ENCODE measurements at regions not wholly inside any gene's neighbourhood (a gene's known extent, or its start where the extent isn't known, plus 50 kb on each side); places are given as distances from the start of the nearest gene placed in this dataset.

DNA sequence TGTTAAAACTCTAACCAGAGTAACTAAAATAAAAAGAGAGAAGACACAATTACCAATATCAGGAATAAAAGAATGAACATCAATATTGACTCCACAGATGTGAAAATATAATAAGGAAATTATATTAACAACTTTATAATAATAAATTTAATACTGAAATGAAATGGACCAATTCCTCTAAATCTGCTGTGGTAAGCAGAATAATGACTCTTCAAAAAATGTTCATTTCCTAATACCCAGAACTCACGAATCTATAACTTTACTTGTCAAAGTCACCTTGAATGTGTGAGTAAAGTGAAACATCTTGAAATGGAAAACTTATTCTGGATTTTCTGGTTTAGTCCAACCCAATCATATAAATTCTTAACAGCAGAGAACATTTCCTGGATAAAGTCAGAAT, 1391.1 kb downstream of the FAM133A start:
- TF ChIP-seq, protein P1, sequence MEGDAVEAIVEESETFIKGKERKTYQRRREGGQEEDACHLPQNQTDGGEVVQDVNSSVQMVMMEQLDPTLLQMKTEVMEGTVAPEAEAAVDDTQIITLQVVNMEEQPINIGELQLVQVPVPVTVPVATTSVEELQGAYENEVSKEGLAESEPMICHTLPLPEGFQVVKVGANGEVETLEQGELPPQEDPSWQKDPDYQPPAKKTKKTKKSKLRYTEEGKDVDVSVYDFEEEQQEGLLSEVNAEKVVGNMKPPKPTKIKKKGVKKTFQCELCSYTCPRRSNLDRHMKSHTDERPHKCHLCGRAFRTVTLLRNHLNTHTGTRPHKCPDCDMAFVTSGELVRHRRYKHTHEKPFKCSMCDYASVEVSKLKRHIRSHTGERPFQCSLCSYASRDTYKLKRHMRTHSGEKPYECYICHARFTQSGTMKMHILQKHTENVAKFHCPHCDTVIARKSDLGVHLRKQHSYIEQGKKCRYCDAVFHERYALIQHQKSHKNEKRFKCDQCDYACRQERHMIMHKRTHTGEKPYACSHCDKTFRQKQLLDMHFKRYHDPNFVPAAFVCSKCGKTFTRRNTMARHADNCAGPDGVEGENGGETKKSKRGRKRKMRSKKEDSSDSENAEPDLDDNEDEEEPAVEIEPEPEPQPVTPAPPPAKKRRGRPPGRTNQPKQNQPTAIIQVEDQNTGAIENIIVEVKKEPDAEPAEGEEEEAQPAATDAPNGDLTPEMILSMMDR (IDR thresholded peaks at IDR 0.05 in 8 of 11, conservative IDR thresholded peaks at IDR 0.05 in 3 of 11): no peak
- TF ChIP-seq POLR2A (IDR thresholded peaks at IDR 0.05): no peak
